K562 (cell line): ENCODE measurements at regions not wholly inside any gene's neighbourhood (a gene's known extent, or its start where the extent isn't known, plus 50 kb on each side); places are given as distances from the start of the nearest gene placed in this dataset.

Source experiments
- HNRNPUL1 ChIP-seq: fragments of 200-400 bp; formaldehyde crosslinking; IDR thresholded peaks from 2 replicates; pipeline ENCODE4 v1.6.1; 2017; ENCODE audit warnings: low read length
- NONO ChIP-seq, 2 experiments: fragments of 200-400 bp in 1 of 2; fragments of 450-650 bp in 1 of 2; formaldehyde crosslinking in 1 of 2; IDR thresholded peaks; 2 replicates each; pipeline ENCODE4 v1.6.1; 2017; ENCODE audit warnings: low read depth in 2 of 2, mild to moderate bottlenecking in 2 of 2, moderate library complexity in 2 of 2, low read length in 1 of 2
- TRIM28 ChIP-seq: fragments of 450-650 bp; IDR thresholded peaks from 2 replicates; pipeline ENCODE4 v1.6.1; 2017
- ZBTB40 ChIP-seq, 2 experiments: fragments of 450-650 bp in 1 of 2; sonication (generic) in 1 of 2; formaldehyde crosslinking in 1 of 2; IDR thresholded peaks; 2 replicates each; pipeline versions ENCODE4 v1.7.1 to v1.9.0; 2016 to 2022; ENCODE audit warnings: inconsistent platforms in 1 of 2, mild to moderate bottlenecking in 1 of 2, missing genetic modification reagents in 1 of 2
- ZNF586 ChIP-seq: fragments of 450-650 bp; formaldehyde crosslinking; conservative IDR thresholded peaks from 2 replicates; pipeline ENCODE4 v1.4.0; 2020; ENCODE audit warnings: mild to moderate bottlenecking, moderate library complexity
- ZNF609 ChIP-seq: sonication (generic); formaldehyde crosslinking; IDR thresholded peaks from 2 replicates; pipeline ENCODE4 v1.8.1; 2023; ENCODE audit warnings: missing genetic modification reagents, mild to moderate bottlenecking, borderline replicate concordance

DNA sequence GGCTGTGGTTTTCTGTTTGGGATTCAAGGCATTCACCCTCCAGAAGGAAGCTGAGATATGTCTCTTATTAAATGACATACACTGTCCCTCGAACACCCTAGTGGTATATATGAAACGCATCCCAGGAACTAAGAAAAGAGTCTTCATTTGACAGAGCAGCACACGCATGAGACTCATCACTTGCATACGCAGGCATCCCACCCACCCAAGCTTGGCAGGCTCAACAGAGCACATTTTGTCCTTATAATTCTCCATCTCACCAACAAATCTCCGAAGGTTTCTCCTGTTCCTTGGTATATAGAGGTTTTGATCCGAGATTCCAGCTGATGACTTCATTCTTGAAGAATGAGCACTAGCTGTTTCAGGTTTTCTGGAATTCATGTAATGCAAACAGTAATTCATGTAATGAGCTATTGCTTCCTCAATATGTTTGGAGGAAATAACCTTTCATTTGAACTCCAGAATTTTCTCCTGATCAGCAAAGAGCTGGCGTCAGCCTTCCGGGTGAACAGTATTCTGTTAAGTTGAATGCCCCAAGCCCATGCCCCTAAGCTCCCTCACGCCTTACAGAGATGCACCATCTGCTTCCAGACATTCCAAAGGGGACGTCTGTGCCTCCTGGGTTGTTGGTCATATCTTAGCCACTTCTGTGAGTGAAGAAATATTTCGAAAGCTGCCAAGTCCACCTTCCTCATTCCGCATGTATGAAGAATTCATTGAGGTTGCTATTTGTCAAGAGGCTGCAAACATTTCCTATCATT is 66.0 kb upstream of the CDH4 start (continued):
- no peak for TF ChIP-seq ZNF609 (CRISPR knock-in tag)
- TF ChIP-seq ZNF586, result no peak
- no peak for TF ChIP-seq NONO (IDR thresholded peaks at IDR 0.05; ENCODE audit: low read depth in 2 of 2, low read length in 1 of 2)
- no peak for TF ChIP-seq HNRNPUL1
- TF ChIP-seq ZBTB40 (IDR thresholded peaks at IDR 0.05), result no peak
- TF ChIP-seq ZBTB40 (CRISPR knock-in tag; IDR thresholded peaks at IDR 0.05), result no peak
- TF ChIP-seq TRIM28, result no peak
